ENCODE measurements at regions not wholly inside any gene's neighbourhood (a gene's known extent, or its start where the extent isn't known, plus 50 kb on each side); places are given as distances from the start of the nearest gene placed in this dataset.
"Not testable (repeated sequence)": the region's sequence is repeated elsewhere in the genome, so short reads cannot be mapped to it uniquely, and the experiment has no call there.

- H3K4me3 Mint-ChIP-seq (ENCODE audit: unreplicated experiment): no peak overlapping the region
- no peak overlapping the region for H3K27ac Mint-ChIP-seq (ENCODE audit: unreplicated experiment)
- TF ChIP-seq CTCF (IDR thresholded peaks at IDR 0.05; ENCODE audit: partially characterized antibody, unreplicated experiment): no peak
- H3K36me3 Mint-ChIP-seq (ENCODE audit: unreplicated experiment): no peaks in the 10 kb centered on the region
- no peaks in the 10 kb centered on the region for H3K9me3 Mint-ChIP-seq (ENCODE audit: unreplicated experiment)
- no peak for DNase-seq
- peaks cover 2% of the 10 kb centered on the region for H3K27me3 Mint-ChIP-seq (ENCODE audit: unreplicated experiment)
- H3K4me1 Mint-ChIP-seq (ENCODE audit: low read depth, unreplicated experiment): no peaks in the 10 kb centered on the region
These were observed 210.3 kb upstream of the USP9Y start for GRCh38 chrY:12490558-12491209.

GRCh38 chrY:12492218-12492617 is 208.8 kb upstream of the USP9Y start:
- no peaks in the 10 kb centered on the region for H3K36me3 Mint-ChIP-seq (ENCODE audit: unreplicated experiment)
- H3K27me3 Mint-ChIP-seq (ENCODE audit: unreplicated experiment): peaks cover 2% of the 10 kb centered on the region

GRCh38 chrY:12496007-12496406 is 205.0 kb upstream of the USP9Y start:
- no peak for DNase-seq
- no peaks in the 10 kb centered on the region for H3K4me1 Mint-ChIP-seq (ENCODE audit: low read depth, unreplicated experiment)
- TF ChIP-seq CTCF (IDR thresholded peaks at IDR 0.05; ENCODE audit: partially characterized antibody, unreplicated experiment): no peak
- peaks cover 2% of the 10 kb centered on the region for H3K27me3 Mint-ChIP-seq (ENCODE audit: unreplicated experiment)
- peaks cover 3% of the 10 kb centered on the region for H3K9me3 Mint-ChIP-seq (ENCODE audit: unreplicated experiment)
- H3K36me3 Mint-ChIP-seq (ENCODE audit: unreplicated experiment): peaks cover 3% of the 10 kb centered on the region
- no peak overlapping the region for H3K4me3 Mint-ChIP-seq (ENCODE audit: unreplicated experiment)
- no peak overlapping the region for H3K27ac Mint-ChIP-seq (ENCODE audit: unreplicated experiment)

More at GRCh38 chrY:12492218-12492617, 208.8 kb upstream of the USP9Y start:
- Mint-ChIP-seq H3K9me3 (ENCODE audit: unreplicated experiment) (no peaks in the 10 kb centered on the region), H3K4me3 (ENCODE audit: unreplicated experiment) (no peak overlapping the region), H3K4me1 (ENCODE audit: low read depth, unreplicated experiment) (no peaks in the 10 kb centered on the region), H3K27ac (ENCODE audit: unreplicated experiment) (no peak overlapping the region)
- no peak for DNase-seq
- TF ChIP-seq CTCF (IDR thresholded peaks at IDR 0.05; ENCODE audit: partially characterized antibody, unreplicated experiment): no peak

- TF ChIP-seq CTCF (IDR thresholded peaks at IDR 0.05; ENCODE audit: partially characterized antibody, unreplicated experiment): no peak
- Mint-ChIP-seq H3K4me3 (ENCODE audit: unreplicated experiment) (no peak overlapping the region), H3K4me1 (ENCODE audit: low read depth, unreplicated experiment) (no peaks in the 10 kb centered on the region), H3K27ac (ENCODE audit: unreplicated experiment) (no peak overlapping the region), H3K9me3 (ENCODE audit: unreplicated experiment) (peaks cover 3% of the 10 kb centered on the region), H3K36me3 (ENCODE audit: unreplicated experiment) (peaks cover 3% of the 10 kb centered on the region), H3K27me3 (ENCODE audit: unreplicated experiment) (peaks cover 2% of the 10 kb centered on the region)
- no peak for DNase-seq
These were observed 200.9 kb upstream of the USP9Y start for GRCh38 chrY:12500096-12500495.

- not testable (repeated sequence) for H3K36me3 Mint-ChIP-seq (ENCODE audit: unreplicated experiment); DNase-seq; H3K4me1 Mint-ChIP-seq (ENCODE audit: low read depth, unreplicated experiment); H3K4me3 Mint-ChIP-seq (ENCODE audit: unreplicated experiment); H3K9me3 Mint-ChIP-seq (ENCODE audit: unreplicated experiment); H3K27me3 Mint-ChIP-seq (ENCODE audit: unreplicated experiment); H3K27ac Mint-ChIP-seq (ENCODE audit: unreplicated experiment)
These were observed 197.0 kb upstream of the USP9Y start for GRCh38 chrY:12504028-12504427.

Data from glutamatergic neuron (in vitro differentiated cells).